Cortex of kidney (tissue), 1 donor: ENCODE measurements at regions not wholly inside any gene's neighbourhood (a gene's known extent, or its start where the extent isn't known, plus 50 kb on each side); places are given as distances from the start of the nearest gene placed in this dataset.
"Not testable (repeated sequence)": the region's sequence is repeated elsewhere in the genome, so short reads cannot be mapped to it uniquely, and the experiment has no call there.

ENCODE experiments used
- DNase-seq: peaks from one replicate; lab custom pipeline; 2025; lab: John Stamatoyannopoulos, UW

DNA sequence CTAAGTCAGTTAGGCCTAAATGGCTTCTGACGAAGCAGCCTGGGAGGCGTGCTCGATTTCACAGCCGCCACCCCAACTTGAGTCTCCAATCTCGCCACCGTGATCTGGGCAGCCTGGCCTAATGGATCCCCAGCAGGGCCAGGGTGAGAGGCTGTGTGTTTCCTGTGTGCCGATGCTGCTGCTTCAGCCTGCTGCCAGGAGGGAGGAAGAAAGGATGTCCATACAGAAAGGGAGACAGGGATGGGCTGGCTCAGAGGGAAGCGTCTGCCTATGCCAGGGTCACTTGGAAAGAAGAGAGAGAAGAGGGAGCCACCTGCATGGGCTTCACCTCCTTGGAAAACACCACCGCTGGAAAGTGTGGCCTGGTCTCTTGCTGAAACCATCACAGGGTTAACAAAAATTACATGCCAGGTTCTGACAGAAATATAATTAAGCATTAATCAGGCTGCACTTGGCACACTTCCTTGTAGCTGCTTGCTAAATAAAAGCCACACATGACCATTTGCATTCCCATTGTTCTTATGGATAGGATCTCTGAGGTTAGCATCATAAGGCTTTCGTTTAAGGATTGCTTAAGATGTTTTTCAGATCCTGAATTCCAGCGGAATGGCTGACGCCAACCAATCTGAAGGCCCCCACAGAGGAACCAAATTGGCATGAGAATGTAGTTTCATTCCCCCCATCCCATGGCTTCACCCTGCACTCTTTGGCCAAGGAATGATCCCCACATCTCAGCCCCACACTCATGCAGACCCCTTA lies 108.8 kb upstream of the SLC1A4 start:
- no peak for DNase-seq

DNA sequence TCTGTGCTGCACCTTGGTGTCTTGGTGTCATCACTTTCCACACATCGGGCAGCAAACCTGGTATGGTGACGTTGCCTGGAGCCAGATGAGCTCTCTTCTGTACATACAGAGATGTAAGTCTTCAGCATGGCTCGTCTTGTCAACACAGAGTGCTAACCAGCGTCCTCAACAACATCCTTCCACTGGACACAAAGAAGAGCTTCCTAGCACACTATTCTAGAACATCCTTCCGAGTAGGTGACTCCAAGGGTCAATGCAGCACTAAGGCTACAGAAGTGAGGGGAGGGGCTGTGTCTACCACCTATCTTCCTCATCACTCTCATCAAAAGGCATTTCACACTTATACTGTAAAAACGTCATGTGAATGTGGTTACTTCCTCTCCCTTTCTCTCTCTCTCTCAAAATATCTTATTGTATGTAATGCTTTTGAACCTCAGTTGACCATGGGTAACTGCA lies 108.1 kb upstream of the SLC1A4 start:
- DNase-seq, result no peak

DNA sequence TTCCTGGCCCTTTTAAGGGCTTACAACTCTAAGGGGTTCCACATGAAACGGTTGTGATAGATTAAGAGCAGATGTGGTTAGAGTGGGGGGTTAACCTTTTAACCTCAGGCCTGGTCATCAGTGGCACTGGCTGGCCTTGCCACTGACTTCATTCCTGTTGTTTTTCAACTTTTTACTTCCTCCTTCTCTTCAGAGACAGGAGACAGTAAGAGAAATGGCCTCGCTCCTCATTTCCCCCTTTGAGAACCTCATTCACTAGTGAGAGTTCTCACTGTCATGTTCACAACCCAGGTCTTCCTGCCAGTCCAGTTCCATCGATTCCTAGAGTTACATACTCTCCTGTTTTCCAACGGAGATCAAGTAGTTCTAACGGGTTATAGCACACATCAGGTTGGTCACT lies 101.6 kb upstream of the SLC1A4 start:
- no peak for DNase-seq

DNA sequence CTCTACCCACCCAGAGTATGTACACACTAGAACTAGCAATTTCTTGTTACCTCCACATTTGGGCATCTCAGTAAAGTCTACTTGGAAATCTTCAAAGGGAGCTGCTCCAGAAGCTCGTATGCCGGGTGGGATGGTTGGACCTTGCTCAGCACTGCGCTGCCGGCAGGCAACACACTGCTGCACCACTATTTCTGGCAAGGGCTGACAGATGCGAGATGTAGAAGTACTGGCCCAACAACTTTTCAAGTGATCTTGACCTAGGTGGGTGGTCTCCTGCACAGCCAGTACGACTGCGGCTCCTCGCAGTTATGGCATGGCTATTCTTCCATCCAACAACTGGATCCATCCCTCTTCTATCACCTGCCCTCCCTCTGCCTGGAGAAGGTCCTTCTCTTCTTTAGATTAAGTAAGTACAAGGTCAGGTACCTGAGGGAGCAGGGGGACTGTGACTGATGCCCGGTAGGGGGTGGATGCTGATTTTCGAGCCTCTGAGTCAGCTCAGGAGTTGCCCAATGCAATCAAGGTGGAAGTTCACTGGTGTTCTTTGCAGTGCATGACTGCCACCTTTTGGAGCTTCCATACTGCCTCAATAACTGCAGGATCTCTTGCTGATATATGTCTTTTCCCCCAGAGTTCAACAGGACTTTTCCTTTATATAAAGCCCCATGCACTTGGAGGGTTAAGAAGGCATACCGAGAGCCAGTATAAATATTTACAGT lies 100.4 kb upstream of the SLC1A4 start:
- no peak for DNase-seq

DNA sequence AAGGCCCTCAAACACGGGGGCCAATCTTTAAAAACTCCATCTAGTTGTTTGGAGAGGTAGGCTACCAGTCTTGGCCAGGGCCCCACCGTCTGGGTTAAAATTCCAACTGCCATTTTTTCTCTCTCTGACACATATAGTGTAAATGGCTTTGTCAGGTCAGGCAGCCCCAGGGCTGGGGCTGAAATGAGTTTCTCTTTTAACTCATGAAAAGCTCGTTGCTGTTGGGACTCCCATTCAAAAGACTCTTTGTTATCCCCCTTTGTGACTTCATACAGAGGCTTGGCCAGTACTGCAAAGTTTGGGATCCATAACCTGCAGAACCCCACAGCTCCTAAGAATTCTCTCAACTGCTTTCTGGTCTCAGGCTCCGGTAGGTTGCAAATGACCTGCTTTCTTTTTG lies 99.4 kb upstream of the SLC1A4 start:
- no peak for DNase-seq

DNA sequence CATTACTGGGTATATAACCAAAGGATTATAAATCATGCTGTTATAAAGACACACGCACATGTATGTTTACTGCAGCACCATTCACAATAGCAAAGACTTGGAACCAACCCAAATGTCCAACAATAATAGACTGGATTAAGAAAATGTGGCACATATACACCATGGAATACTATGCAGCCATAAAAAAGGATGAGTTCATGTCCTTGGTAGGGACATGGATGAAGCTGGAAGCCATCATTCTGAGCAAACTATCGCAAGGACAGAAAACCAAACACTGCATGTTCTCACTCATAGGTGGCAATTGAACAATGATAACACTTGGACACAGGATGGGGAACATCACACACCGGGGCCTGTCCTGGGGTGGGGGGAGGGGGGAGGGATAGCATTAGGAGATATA lies 92.6 kb upstream of the SLC1A4 start:
- not testable (repeated sequence) for DNase-seq

DNA sequence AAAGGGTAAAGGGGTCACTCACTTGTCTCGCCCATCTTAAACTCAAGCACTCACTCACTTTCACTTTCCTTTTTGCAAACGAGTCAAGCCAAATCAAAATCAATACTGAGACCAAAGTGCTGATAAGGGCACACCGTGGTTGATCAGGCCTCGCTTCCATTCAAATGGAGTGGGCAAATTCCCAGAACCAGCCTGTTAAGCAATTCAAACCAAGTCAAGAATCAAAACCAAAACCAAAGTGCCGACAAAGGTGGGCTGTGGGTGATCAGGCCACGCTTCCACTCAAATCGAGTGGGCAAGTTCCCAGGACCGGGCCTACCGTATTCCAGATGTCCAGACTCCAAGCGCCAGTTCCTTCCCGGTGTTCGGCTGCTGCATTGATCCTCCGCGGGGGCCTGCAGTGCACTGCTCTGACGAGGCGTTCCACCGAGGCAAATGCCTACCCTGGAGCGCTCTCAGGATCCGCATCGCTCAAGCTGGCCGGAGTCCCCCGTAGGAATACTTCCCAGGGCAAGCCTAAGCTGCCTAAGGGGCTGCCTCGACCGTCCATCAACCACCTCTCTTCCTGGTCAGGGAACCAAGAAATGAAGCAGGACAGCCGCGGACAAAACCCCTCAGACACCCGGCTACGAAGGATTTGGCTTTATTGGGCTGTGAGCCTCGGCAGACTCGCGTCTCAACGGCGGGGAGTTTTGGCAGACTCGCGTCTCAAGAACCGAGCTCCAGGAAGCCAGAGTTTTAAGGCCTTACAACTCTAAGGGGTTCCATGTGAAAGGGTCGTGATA lies 89.9 kb upstream of the SLC1A4 start:
- DNase-seq, result no peak

DNA sequence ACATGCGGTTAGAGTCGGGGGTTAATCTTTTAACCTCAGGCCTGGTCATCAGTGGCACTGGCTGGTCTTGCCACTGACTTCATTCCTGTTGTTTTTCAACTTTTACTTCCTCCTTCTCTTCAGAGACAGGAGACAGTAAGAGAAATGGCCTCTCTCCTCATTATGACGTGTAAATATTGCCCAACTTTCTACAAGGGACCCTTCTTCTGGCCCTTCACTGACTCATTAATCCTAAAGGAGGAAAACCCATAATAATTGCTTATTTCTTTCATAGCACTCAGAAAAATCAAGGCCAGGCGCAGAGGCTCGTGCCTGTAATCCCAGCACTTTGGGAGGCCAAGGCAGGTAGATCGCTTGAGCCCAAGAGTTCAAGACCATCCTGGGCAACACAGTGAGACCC lies 89.3 kb upstream of the SLC1A4 start:
- DNase-seq, result not testable (repeated sequence)

DNA sequence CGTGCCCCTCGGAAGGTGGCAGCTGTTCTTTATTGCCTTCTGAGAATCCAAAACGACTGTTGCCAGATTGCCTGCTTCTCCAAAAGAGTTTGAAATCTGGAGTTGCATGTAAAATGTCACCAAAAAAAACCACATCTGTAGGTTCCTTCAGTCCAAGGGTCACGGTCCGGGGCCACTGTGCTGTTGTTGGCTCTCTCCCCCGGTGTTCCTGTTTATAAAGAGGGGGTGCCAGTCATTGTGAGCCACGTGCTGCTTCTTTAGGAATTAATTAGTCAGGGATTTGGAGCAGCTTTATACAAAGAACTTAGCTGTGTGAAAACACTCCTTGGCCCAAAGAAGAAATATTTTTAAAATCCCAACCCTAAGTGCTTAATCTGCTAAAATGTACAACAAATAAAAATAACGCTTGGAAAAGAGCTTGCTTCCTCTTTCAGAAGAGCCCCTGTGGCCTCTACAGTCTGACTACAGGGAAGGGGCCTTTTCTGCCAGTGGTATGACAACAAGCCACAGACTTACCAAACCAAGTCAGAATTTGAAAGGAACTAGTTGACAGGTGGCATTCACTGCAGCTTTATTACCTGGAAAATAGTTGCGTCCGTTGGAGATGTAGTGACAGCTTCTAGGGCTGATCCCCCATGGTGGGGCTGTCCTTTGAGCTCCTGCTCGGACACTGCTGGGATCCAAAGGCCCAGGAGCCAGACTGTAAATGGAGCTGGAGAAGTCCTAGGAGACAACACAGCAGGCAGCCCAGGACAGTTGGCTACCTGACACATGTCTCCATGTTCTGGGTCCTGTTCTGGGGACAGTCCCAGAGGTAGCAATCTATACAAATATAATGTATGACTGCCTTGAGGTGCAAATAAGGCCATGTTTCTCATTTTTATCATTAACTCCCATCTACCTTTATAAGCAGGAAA lies 84.5 kb upstream of the SLC1A4 start:
- no peak for DNase-seq

DNA sequence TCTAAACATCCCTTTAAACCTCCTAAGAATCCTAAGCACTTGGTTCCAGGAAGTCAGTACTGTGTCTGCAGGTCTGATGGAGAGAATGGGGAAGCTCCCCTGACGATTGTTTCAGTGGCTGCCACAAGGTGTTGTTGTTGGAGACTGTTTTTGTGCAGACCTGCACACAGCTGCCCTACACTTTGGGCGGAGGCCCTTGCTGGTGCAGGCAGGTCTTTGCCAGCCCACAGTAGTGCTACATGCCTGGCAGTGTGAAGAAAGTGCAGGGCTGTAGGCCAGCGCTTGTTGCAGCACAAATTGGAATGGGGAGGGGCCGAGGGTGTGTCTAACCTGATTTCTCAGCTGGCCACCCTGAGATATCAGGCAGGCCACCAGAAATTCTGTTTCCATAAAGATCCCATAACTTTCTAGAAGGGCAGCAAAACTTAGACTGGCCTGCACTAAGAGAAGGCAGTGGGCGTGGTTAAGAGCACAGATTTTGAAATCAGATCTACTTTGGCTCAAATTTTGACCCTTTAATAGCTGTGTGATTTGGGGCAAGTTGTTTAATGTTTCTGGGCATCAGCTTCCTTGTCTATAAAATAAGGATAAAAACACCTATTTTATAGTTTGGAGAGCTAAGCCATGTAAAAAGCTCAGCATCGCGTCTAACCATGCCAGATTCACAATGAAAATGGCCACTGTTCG lies 83.7 kb upstream of the SLC1A4 start:
- DNase-seq, result no peak

DNA sequence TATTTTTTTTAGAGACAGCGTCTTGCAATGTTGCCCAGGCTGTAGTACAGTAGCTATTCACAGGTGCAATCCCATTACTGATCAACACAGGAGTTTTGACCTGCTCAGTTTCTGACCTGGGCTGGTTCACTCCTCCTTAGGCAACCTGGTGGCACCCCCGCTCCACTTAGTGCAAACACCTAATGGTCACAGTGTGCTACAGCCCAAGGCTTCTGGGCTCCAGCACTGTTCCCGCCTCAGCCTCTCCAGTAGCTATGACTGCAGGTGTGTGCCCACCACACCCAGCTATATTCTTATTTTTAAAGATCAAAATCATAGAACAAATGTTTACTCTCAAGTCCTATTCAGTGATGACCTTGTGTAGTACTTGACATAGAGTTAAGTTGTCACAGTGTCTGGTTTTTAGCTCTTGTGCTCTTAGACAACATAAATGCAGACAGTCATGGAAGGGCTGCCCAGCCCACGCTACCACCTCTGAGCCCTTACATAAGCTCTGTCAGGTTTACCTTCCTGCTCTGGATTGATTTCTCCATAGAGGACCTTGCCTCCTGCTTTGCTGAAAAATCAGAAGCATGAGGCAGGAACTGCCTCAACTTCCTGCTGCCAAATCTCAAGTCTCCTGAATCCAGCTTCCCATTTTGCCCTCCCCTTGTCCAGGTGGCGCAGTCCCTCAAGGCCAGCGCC lies 82.2 kb upstream of the SLC1A4 start:
- DNase-seq, result no peak

DNA sequence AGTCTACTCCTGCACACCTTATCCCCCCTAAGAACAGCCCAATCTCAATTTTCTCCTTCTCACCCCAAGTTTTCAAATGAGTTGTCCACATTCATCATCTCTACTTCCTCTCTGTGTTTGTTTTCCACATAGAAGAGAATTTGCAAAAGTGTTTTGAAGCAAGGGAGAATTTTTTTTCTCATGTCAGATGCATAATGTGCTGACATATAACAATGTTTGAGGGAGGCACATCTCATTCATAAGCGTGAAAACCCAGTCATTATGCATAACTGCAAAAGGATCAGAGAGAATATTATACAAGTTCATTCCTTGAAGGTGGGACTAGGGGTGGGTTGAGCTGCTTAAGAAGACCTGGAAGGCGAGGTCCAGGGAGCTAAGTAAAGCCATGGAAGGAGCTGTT lies 80.8 kb upstream of the SLC1A4 start:
- no peak for DNase-seq

DNA sequence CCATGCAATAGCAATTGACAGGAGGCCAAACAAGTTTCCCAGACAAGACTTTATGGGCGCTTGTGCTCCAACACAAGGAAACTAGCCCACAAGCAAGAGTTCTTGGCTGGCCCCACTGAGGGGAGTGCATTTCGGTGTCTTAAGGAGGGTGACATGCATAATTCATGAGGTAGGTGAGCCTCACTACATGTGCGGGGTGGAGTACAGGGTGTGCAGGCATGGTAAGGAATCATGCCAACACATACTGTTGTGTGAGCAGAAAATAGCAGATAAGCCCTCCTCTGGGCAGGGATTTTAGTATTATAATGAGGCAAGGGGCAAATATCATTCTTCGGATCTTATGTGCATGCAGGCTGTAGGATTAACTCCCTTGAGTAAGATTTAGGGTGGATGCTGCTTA lies 78.7 kb upstream of the SLC1A4 start:
- no peak for DNase-seq

DNA sequence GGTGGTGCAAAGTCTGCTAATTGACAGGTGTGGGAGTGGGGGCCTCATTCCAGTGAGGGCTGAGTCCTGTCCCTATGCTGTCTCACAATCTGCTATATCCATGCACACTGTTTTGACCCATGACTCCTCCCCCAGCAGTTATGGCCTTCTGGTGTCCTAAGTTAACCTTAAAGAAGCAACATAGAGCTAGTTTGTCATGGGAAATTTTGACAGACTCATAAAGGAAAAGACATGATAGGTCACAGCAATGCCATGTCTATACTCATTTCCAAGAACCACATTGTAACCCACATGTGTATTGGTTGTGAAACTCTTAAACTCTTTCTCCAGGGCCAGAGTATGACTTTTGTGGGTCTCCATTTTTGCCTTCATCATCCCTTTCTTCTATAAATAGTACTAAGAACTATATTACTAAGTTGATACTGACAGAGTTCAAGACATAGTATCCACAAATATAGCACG lies 78.2 kb upstream of the SLC1A4 start:
- DNase-seq, result no peak

DNA sequence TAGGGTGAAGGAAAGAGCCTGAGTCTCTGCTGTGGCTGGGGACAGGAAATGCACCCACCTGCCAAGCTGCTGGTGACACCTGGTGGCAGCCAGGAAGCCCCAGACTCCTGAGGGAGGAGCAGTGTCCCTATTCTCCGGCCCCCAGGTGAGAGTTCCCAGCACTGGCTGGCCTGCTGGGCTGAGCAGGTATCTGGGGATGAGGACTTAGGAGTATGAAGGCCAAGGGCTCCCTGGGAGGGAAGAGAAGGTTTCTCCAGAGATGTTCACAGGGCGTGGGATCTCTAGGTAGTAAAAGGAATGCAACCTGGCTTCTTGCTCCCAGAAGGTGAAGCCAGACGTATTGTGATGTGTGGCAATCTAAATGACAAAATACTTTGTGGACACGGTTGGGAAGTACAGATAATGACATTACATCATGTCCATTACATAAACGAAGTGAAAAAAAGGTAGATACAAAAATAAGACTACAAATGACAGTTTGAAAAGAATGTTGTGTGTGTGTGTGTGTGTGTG lies 75.8 kb upstream of the SLC1A4 start:
- no peak for DNase-seq

DNA sequence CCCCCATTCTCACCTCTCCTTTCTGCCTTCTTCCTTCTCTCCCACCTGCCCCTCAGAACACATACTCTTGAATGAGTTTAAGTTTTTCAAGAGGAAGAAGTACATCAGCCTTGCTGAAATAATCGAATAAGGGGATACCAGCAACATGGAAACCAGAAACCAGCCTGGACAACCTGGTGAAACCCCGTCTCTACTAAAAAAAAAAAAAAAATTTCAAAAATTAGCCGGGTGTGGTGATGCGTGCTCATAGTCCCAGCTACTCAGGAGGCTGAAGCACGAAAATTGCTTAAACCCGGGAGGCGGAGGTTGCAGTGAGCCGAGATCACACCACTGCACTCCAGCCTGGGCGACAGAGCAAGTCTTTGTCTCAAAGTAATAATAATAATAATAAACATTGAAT lies 75.0 kb upstream of the SLC1A4 start:
- DNase-seq, result no peak

DNA sequence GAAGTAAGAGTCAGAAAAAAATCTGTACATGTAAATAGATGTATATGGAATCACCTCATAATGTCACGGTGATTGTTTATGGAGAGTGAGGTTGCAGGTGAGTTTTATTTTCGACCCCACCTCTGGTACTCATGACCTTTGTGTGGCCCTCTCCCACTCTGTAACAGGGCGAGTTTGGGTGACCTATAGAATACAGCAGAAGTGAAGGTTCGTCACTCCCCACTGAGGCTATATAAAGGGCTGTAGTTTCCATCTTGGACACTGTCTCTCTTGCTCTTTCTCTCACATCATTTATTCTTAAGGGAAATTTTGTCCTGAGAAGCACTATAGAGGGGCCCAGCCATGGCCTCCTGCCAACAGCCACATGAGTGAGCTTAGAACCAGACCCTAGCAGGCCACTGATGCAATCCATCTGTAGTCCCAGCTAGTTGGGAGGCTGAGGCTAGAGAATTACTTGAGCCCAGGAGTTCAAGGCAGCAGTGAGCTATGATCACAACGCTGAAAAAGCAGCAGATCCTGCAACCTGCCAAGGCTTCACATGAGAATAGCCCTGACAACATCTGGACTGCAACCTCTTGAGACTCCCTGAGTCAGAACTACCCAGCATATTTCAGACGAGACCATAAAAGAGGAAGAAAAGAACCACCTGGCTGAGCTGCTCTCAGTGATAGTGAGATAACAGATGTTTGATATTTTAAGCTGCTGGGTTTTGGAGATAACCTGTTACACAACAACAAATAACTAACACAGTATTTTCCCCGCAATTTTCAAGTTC lies 74.3 kb upstream of the SLC1A4 start:
- DNase-seq, result no peak

DNA sequence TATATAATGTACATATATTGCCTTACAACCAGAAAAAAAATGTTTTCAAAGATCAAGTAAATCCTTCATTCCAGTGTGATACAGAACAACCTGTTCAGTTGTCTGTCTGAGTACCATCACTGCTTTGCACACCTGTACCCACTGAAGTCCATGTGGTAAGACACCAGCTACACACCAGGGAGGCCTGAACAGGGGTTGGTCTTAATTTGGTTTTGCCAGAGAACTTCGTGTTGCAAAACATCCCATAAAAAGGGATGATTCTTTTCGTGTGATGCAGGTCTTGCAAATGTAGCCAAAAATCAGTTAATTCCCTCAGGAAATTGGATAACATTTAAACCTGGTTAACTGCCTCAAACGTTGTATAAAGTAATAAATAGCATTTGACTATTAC lies 73.7 kb upstream of the SLC1A4 start:
- no peak for DNase-seq

DNA sequence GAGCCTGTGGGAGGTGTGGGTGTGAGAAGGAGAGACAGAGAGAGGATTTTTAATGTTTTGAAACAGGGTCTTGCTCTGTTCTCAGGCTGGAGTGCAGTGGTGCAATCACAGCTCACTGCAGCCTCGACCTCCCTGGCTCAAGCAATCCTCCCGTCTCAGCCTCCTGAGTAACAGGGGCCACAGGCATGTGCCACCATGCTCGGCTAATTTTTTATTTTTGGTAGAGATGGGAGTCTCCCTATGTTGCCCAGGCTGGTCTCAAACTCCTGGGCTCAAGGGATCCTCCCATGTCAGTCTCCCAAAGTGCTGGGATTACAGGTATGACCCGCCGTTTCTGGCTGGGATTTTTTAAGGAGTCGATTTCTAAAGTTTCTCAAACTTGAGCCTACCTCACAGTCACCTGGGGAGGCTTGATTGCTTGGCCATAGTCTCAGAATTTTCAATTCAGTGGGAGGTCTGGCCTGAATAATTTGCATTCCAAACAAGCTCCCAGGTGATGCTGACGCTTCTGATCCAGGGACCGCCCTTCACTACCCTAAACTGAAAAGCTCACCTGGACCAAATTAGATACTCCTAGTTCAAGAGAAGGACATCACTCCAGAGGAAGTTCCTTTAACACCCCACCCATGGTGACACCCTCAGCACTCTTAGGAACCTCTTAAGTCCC lies 70.8 kb upstream of the SLC1A4 start:
- DNase-seq, result no peak
